Loucy (cell line): ENCODE measurements at regions not wholly inside any gene's neighbourhood (a gene's known extent, or its start where the extent isn't known, plus 50 kb on each side); places are given as distances from the start of the nearest gene placed in this dataset.

Experiments
- H2AFZ ChIP-seq: fragments of 200-600 bp; sonication (generic); 2 replicates; pipeline ENCODE4 v1.6.0; 2016; ENCODE audit warnings: antibody characterized with exemption, mild to moderate bottlenecking, low read length, moderate library complexity
- H3F3A ChIP-seq: fragments of 200-600 bp; 2 replicates; pipeline ENCODE4 v1.6.0; 2016; ENCODE audit warnings: antibody characterized with exemption, low read depth, mild to moderate bottlenecking
- H3K27me3 ChIP-seq: fragments of 200-600 bp; sonication (generic); 2 replicates; pipeline ENCODE4 v1.6.1; 2014; ENCODE audit warnings: low read length, mild to moderate bottlenecking; ENCODE audit not compliant: insufficient read depth, poor library complexity, severe bottlenecking
- H3K36me3 ChIP-seq: fragments of 200-600 bp; sonication (generic); 2 replicates; pipeline ENCODE4 v1.6.1; 2016; ENCODE audit warnings: low read length; ENCODE audit not compliant: insufficient read depth
- H3K4me1 ChIP-seq: fragments of 200-600 bp; sonication (generic); 2 replicates; pipeline ENCODE4 v1.5.1; 2014; ENCODE audit warnings: low read length, mild to moderate bottlenecking; ENCODE audit not compliant: insufficient read depth, poor library complexity, severe bottlenecking
- H3K4me2 ChIP-seq: fragments of 200-600 bp; sonication (generic); 2 replicates; pipeline ENCODE4 v1.6.0; 2014; ENCODE audit warnings: antibody characterized with exemption, low read length, low read depth, mild to moderate bottlenecking; ENCODE audit not compliant: poor library complexity, severe bottlenecking
- H3K4me3 ChIP-seq: fragments of 200-600 bp; sonication (generic); 2 replicates; pipeline ENCODE4 v1.5.1; 2014; ENCODE audit warnings: low read length, mild to moderate bottlenecking, mixed read lengths; ENCODE audit not compliant: poor library complexity, severe bottlenecking
- H3K79me2 ChIP-seq: fragments of 200-600 bp; sonication (generic); 2 replicates; pipeline ENCODE4 v1.6.1; 2014; ENCODE audit warnings: low read length; ENCODE audit not compliant: insufficient read depth
- H3K9ac ChIP-seq: fragments of 200-600 bp; sonication (generic); 2 replicates; pipeline ENCODE4 v1.6.0; 2014; ENCODE audit warnings: mild to moderate bottlenecking, low read depth, low read length, moderate library complexity; ENCODE audit not compliant: poor library complexity, severe bottlenecking
- H3K9me2 ChIP-seq: fragments of 200-600 bp; sonication (generic); replicated peaks from 2 replicates; pipeline ENCODE4 v1.6.1; 2016; ENCODE audit warnings: low read depth, low read length, mixed read lengths
- H3K9me3 ChIP-seq: fragments of 200-600 bp; sonication (generic); 2 replicates; pipeline ENCODE4 v1.6.1; 2014; ENCODE audit warnings: mild to moderate bottlenecking, antibody characterized with exemption, low read length, low read depth; ENCODE audit not compliant: insufficient read depth
- H4K20me1 ChIP-seq: fragments of 200-600 bp; sonication (generic); 2 replicates; pipeline ENCODE4 v1.6.0; 2014; ENCODE audit warnings: antibody characterized with exemption, low read length, mild to moderate bottlenecking; ENCODE audit not compliant: insufficient read depth, poor library complexity, severe bottlenecking
- EZH2phosphoT487 ChIP-seq: fragments of 200-600 bp; IDR thresholded peaks from 2 replicates; pipeline ENCODE4 v1.6.1; 2018; ENCODE audit warnings: antibody characterized with exemption, mild to moderate bottlenecking, moderate library complexity, borderline replicate concordance
- TF ChIP-seq, protein P1 (sequence below): fragments of 200-600 bp; sonication (generic); conservative IDR thresholded peaks from 2 replicates; pipeline ENCODE4 v1.5.1; 2014; ENCODE audit warnings: mild to moderate bottlenecking, antibody characterized with exemption, low read length

- no peaks in the 10 kb centered on the region for H3K9me3 ChIP-seq
- no peak overlapping the region for H3K4me3 ChIP-seq
- H4K20me1 ChIP-seq, result no peaks in the 10 kb centered on the region
- no peak for TF ChIP-seq EZH2phosphoT487
- TF ChIP-seq, protein P1, sequence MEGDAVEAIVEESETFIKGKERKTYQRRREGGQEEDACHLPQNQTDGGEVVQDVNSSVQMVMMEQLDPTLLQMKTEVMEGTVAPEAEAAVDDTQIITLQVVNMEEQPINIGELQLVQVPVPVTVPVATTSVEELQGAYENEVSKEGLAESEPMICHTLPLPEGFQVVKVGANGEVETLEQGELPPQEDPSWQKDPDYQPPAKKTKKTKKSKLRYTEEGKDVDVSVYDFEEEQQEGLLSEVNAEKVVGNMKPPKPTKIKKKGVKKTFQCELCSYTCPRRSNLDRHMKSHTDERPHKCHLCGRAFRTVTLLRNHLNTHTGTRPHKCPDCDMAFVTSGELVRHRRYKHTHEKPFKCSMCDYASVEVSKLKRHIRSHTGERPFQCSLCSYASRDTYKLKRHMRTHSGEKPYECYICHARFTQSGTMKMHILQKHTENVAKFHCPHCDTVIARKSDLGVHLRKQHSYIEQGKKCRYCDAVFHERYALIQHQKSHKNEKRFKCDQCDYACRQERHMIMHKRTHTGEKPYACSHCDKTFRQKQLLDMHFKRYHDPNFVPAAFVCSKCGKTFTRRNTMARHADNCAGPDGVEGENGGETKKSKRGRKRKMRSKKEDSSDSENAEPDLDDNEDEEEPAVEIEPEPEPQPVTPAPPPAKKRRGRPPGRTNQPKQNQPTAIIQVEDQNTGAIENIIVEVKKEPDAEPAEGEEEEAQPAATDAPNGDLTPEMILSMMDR, result no peak
- no peaks in the 10 kb centered on the region for H3K27me3 ChIP-seq
- H3F3A ChIP-seq, result no peaks in the 10 kb centered on the region
- H3K79me2 ChIP-seq, result no peaks in the 10 kb centered on the region
- no peak overlapping the region for H3K4me2 ChIP-seq
- H2AFZ ChIP-seq, result no peak overlapping the region
- H3K4me1 ChIP-seq, result no peaks in the 10 kb centered on the region
- H3K9me2 ChIP-seq, result no peaks in the 10 kb centered on the region
- H3K9ac ChIP-seq, result no peak overlapping the region
- no peaks in the 10 kb centered on the region for H3K36me3 ChIP-seq
Measured at GRCh38 chr1:14242123-14242522, 356.4 kb upstream of the KAZN start.

GRCh38 chr1:14242870-14243269, 355.6 kb upstream of the KAZN start:
- no peaks in the 10 kb centered on the region for H4K20me1 ChIP-seq
- H3K4me2 ChIP-seq, result no peak overlapping the region
- TF ChIP-seq EZH2phosphoT487, result no peak
- TF ChIP-seq, protein P1, result no peak
- no peak overlapping the region for H3K4me3 ChIP-seq
- H3K36me3 ChIP-seq, result no peaks in the 10 kb centered on the region
- H3K79me2 ChIP-seq, result no peaks in the 10 kb centered on the region
- no peaks in the 10 kb centered on the region for H3K9me2 ChIP-seq
- H3K9me3 ChIP-seq, result no peaks in the 10 kb centered on the region
- no peak overlapping the region for H2AFZ ChIP-seq
- H3K4me1 ChIP-seq, result no peaks in the 10 kb centered on the region
- H3K27me3 ChIP-seq, result no peaks in the 10 kb centered on the region
- no peaks in the 10 kb centered on the region for H3F3A ChIP-seq
- no peak overlapping the region for H3K9ac ChIP-seq

GRCh38 chr1:14245954-14246353, 352.5 kb upstream of the KAZN start:
- H4K20me1 ChIP-seq, result no peaks in the 10 kb centered on the region
- H3K9ac ChIP-seq, result no peak overlapping the region
- H3K9me3 ChIP-seq, result no peaks in the 10 kb centered on the region
- no peaks in the 10 kb centered on the region for H3K9me2 ChIP-seq
- no peak for TF ChIP-seq EZH2phosphoT487
- TF ChIP-seq, protein P1, result no peak
- H3K4me1 ChIP-seq, result no peaks in the 10 kb centered on the region
- H3K36me3 ChIP-seq, result no peaks in the 10 kb centered on the region
- no peak overlapping the region for H3K4me2 ChIP-seq
- H3K79me2 ChIP-seq, result no peaks in the 10 kb centered on the region
- H3K27me3 ChIP-seq, result no peaks in the 10 kb centered on the region
- H3F3A ChIP-seq, result no peaks in the 10 kb centered on the region
- H2AFZ ChIP-seq, result no peak overlapping the region
- H3K4me3 ChIP-seq, result no peak overlapping the region
